ENCODE measurements at regions not wholly inside any gene's neighbourhood (a gene's known extent, or its start where the extent isn't known, plus 50 kb on each side); places are given as distances from the start of the nearest gene placed in this dataset.

DNA sequence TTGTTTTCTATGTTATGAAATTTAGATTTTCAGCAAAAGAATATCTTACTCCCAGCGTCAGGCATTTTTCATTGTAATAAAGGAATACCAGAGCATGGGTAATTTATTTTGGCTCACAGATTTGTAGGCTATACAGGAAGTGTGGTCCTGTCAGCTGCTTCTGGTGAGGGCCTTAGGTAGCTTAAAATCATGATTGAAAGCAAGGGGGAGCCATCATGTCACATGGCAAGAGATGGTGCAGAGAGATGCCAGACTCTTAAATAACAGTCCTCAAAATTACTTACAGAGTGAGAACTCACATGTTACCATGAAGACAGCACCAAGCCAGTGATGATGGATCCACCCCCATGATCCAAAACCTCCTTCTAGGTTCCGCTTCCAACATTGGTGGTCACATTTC lies 825.0 kb upstream of the CHORDC1 start:
- Mint-ChIP-seq H3K4me3 (no peak overlapping the region), H3K9me3 (ENCODE audit: insufficient read depth) (no peaks in the 10 kb centered on the region), H3K4me1 (no peaks in the 10 kb centered on the region), H3K27ac (no peak overlapping the region), H3K27me3 (no peaks in the 10 kb centered on the region)
- Histone ChIP-seq H3K27me3 (replicated peaks in 1 of 4; ENCODE audit: control extremely low read depth in 1 of 4, control insufficient read depth in 3 of 4, insufficient read depth in 4 of 4, low read length in 3 of 4) (no peaks in the 10 kb centered on the region), H3K4me2 (replicated peaks; ENCODE audit: low read depth, low read length, poor library complexity, severe bottlenecking) (no peak overlapping the region), H3K36me3 (replicated peaks in 1 of 2; ENCODE audit: control extremely low read depth in 1 of 2, control insufficient read depth in 1 of 2, extremely low read depth in 1 of 2, insufficient read depth in 2 of 2, low read length in 1 of 2) (no peaks in the 10 kb centered on the region), H3K27ac (ENCODE audit: low read length in 2 of 2) (no peak overlapping the region), H3K9me3 (ENCODE audit: control extremely low read depth in 1 of 3, control insufficient read depth in 2 of 3, insufficient read depth in 1 of 3, low read length in 2 of 3) (no peaks in the 10 kb centered on the region), H3K4me1 (ENCODE audit: control insufficient read depth in 2 of 2, insufficient read depth in 2 of 2, low read length in 2 of 2) (no peaks in the 10 kb centered on the region), H3K79me2 (ENCODE audit: control insufficient read depth, insufficient read depth, low read length) (no peaks in the 10 kb centered on the region), H4K20me1 (ENCODE audit: control insufficient read depth, insufficient read depth, low read length, poor library complexity, severe bottlenecking) (no peaks in the 10 kb centered on the region), H2AFZ (ENCODE audit: insufficient read depth, low read depth, low read length, poor library complexity, severe bottlenecking) (no peak overlapping the region), H3K9ac (ENCODE audit: low read length) (no peak overlapping the region), H3K4me3 (ENCODE audit: control extremely low read depth in 1 of 5, extremely low read depth in 1 of 5, insufficient read depth in 1 of 5, low read depth in 2 of 5, low read length in 4 of 5) (no peak overlapping the region)
- ChIA-PET CTCF (no interaction called here), POLR2A (no interaction called here)
- ATAC-seq (ENCODE audit: low read depth): no peak
- intact Hi-C loops (cut with micrococcal nuclease): no loop called here
- no peak for DNase-seq
- no CpG with 5 or more reads among the region's 2 CpGs for WGBS (ENCODE audit: insufficient coverage)
- no peak for TF ChIP-seq EZH2 (IDR thresholded peaks at IDR 0.05; ENCODE audit: borderline replicate concordance, insufficient read depth, low read depth, low read length, poor library complexity, severe bottlenecking)
- TF ChIP-seq, protein P1, sequence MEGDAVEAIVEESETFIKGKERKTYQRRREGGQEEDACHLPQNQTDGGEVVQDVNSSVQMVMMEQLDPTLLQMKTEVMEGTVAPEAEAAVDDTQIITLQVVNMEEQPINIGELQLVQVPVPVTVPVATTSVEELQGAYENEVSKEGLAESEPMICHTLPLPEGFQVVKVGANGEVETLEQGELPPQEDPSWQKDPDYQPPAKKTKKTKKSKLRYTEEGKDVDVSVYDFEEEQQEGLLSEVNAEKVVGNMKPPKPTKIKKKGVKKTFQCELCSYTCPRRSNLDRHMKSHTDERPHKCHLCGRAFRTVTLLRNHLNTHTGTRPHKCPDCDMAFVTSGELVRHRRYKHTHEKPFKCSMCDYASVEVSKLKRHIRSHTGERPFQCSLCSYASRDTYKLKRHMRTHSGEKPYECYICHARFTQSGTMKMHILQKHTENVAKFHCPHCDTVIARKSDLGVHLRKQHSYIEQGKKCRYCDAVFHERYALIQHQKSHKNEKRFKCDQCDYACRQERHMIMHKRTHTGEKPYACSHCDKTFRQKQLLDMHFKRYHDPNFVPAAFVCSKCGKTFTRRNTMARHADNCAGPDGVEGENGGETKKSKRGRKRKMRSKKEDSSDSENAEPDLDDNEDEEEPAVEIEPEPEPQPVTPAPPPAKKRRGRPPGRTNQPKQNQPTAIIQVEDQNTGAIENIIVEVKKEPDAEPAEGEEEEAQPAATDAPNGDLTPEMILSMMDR (IDR thresholded peaks at IDR 0.05): no peak

DNA sequence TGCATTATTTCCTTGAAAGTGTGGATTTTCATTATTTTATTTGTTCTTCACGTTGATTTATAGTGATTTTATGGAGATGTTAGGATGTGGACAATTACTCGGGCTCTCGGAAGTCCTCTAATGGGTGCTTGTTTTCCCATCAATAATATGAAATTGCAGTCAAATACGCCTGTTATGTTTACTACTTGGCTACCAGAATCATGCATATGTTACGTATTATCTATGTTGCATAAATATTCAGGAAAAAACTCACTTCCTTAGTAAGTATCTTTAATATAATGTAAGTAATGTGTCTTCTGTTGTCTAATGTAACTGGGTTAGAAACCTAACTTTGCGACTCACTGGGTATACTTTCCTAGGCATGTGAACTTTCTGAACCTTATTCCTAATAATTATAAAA lies 823.4 kb upstream of the CHORDC1 start:
- intact Hi-C loops (cut with micrococcal nuclease): no loop called here
- H3K27me3 Mint-ChIP-seq: no peaks in the 10 kb centered on the region

More for the DNA sequence above, 823.4 kb upstream of the CHORDC1 start:
- Histone ChIP-seq H3K4me3 (ENCODE audit: control extremely low read depth in 1 of 5, extremely low read depth in 1 of 5, insufficient read depth in 1 of 5, low read depth in 2 of 5, low read length in 4 of 5) (no peak overlapping the region), H3K79me2 (ENCODE audit: control insufficient read depth, insufficient read depth, low read length) (no peaks in the 10 kb centered on the region), H3K4me1 (ENCODE audit: control insufficient read depth in 2 of 2, insufficient read depth in 2 of 2, low read length in 2 of 2) (no peaks in the 10 kb centered on the region), H3K27ac (ENCODE audit: low read length in 2 of 2) (no peak overlapping the region), H3K9me3 (ENCODE audit: control extremely low read depth in 1 of 3, control insufficient read depth in 2 of 3, insufficient read depth in 1 of 3, low read length in 2 of 3) (no peaks in the 10 kb centered on the region), H4K20me1 (ENCODE audit: control insufficient read depth, insufficient read depth, low read length, poor library complexity, severe bottlenecking) (no peaks in the 10 kb centered on the region), H2AFZ (ENCODE audit: insufficient read depth, low read depth, low read length, poor library complexity, severe bottlenecking) (no peak overlapping the region), H3K4me2 (replicated peaks; ENCODE audit: low read depth, low read length, poor library complexity, severe bottlenecking) (no peak overlapping the region), H3K9ac (ENCODE audit: low read length) (no peak overlapping the region), H3K27me3 (replicated peaks in 1 of 4; ENCODE audit: control extremely low read depth in 1 of 4, control insufficient read depth in 3 of 4, insufficient read depth in 4 of 4, low read length in 3 of 4) (no peaks in the 10 kb centered on the region), H3K36me3 (replicated peaks in 1 of 2; ENCODE audit: control extremely low read depth in 1 of 2, control insufficient read depth in 1 of 2, extremely low read depth in 1 of 2, insufficient read depth in 2 of 2, low read length in 1 of 2) (no peaks in the 10 kb centered on the region)
- CTCF ChIA-PET: no interaction called here
- H3K4me3 Mint-ChIP-seq: no peak overlapping the region
- no peak for ATAC-seq (ENCODE audit: low read depth)
- DNase-seq: no peak
- H3K4me1 Mint-ChIP-seq: no peaks in the 10 kb centered on the region
- WGBS (ENCODE audit: insufficient coverage): no CpG with 5 or more reads among the region's 6 CpGs
- no peaks in the 10 kb centered on the region for H3K9me3 Mint-ChIP-seq (ENCODE audit: insufficient read depth)
- no peak overlapping the region for H3K27ac Mint-ChIP-seq
- TF ChIP-seq, protein P1 (IDR thresholded peaks at IDR 0.05): no peak
- TF ChIP-seq EZH2 (IDR thresholded peaks at IDR 0.05; ENCODE audit: borderline replicate concordance, insufficient read depth, low read depth, low read length, poor library complexity, severe bottlenecking): no peak
- POLR2A ChIA-PET: no interaction called here
